ENCODE measurements at regions not wholly inside any gene's neighbourhood (a gene's known extent, or its start where the extent isn't known, plus 50 kb on each side); places are given as distances from the start of the nearest gene placed in this dataset.

- Histone ChIP-seq H3F3A (replicated peaks; ENCODE audit: low read depth) (no peaks in the 10 kb centered on the region), H3K4me2 (no peak overlapping the region), H3K36me3 (ENCODE audit: insufficient read depth) (0 out of 2 replicates have a peak, but pooled peaks cover 3% of the 10 kb centered on the region), H2AFZ (no peak overlapping the region), H3K79me2 (replicated peaks; ENCODE audit: insufficient read depth) (no peaks in the 10 kb centered on the region), H4K20me1 (replicated peaks; ENCODE audit: insufficient read depth) (no peaks in the 10 kb centered on the region), H3K4me1 (ENCODE audit: insufficient read depth) (no peaks in the 10 kb centered on the region), H3K9me2 (ENCODE audit: insufficient read depth) (peaks cover 4% of the 10 kb centered on the region; the same call in 1 of the 2 replicates), H3K27me3 (ENCODE audit: insufficient read depth) (no peaks in the 10 kb centered on the region), H3K27ac (ENCODE audit: low read depth) (no peak overlapping the region), H3K4me3 (no peak overlapping the region)
- peaks cover 13% of the 10 kb centered on the region; the same call in 2 of the 3 replicates for H3K9me3 Mint-ChIP-seq
- no peak overlapping the region for H3K27ac Mint-ChIP-seq
- H3K4me1 Mint-ChIP-seq, result peaks cover 3% of the 10 kb centered on the region; the same call in 1 of the 3 replicates
- ATAC-seq (no peak), DNase-seq (ENCODE audit: low spot score) (no peak)
- H3K4me3 Mint-ChIP-seq, result no peak overlapping the region
- H3K36me3 Mint-ChIP-seq (ENCODE audit: low read depth), result peaks cover 9% of the 10 kb centered on the region; the same call in 1 of the 3 replicates
- peaks cover 4% of the 10 kb centered on the region for H3K27me3 Mint-ChIP-seq (ENCODE audit: insufficient read depth, low read depth, poor library complexity)
- TF ChIP-seq POLR2AphosphoS5 (IDR thresholded peaks at IDR 0.05; ENCODE audit: low read depth) (no peak), EZH2phosphoT487 (IDR thresholded peaks at IDR 0.05; ENCODE audit: unreplicated experiment) (no peak), CREB1 (CRISPR knock-in tag; IDR thresholded peaks at IDR 0.05; ENCODE audit: low read depth) (no peak), STAT1 (IDR thresholded peaks at IDR 0.05; ENCODE audit: unreplicated experiment) (no peak), ZNF331 (CRISPR knock-in tag; IDR thresholded peaks at IDR 0.05; ENCODE audit: low read depth) (no peak), ZNF114 (CRISPR knock-in tag; IDR thresholded peaks at IDR 0.05) (no peak), EZH2 (IDR thresholded peaks at IDR 0.05; ENCODE audit: low read depth, unreplicated experiment) (no peak), REST (IDR thresholded peaks at IDR 0.05; ENCODE audit: unreplicated experiment) (no peak), ZNF462 (CRISPR knock-in tag; IDR thresholded peaks at IDR 0.05) (no peak), JUNB (IDR thresholded peaks at IDR 0.05; ENCODE audit: unreplicated experiment) (no peak), NANOG (IDR thresholded peaks at IDR 0.05; ENCODE audit: borderline replicate concordance) (no peak)
- TF ChIP-seq, protein P1, sequence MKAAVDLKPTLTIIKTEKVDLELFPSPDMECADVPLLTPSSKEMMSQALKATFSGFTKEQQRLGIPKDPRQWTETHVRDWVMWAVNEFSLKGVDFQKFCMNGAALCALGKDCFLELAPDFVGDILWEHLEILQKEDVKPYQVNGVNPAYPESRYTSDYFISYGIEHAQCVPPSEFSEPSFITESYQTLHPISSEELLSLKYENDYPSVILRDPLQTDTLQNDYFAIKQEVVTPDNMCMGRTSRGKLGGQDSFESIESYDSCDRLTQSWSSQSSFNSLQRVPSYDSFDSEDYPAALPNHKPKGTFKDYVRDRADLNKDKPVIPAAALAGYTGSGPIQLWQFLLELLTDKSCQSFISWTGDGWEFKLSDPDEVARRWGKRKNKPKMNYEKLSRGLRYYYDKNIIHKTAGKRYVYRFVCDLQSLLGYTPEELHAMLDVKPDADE (IDR thresholded peaks at IDR 0.05), result no peak
- TF ChIP-seq, protein P2, sequence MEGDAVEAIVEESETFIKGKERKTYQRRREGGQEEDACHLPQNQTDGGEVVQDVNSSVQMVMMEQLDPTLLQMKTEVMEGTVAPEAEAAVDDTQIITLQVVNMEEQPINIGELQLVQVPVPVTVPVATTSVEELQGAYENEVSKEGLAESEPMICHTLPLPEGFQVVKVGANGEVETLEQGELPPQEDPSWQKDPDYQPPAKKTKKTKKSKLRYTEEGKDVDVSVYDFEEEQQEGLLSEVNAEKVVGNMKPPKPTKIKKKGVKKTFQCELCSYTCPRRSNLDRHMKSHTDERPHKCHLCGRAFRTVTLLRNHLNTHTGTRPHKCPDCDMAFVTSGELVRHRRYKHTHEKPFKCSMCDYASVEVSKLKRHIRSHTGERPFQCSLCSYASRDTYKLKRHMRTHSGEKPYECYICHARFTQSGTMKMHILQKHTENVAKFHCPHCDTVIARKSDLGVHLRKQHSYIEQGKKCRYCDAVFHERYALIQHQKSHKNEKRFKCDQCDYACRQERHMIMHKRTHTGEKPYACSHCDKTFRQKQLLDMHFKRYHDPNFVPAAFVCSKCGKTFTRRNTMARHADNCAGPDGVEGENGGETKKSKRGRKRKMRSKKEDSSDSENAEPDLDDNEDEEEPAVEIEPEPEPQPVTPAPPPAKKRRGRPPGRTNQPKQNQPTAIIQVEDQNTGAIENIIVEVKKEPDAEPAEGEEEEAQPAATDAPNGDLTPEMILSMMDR (conservative IDR thresholded peaks at IDR 0.05; ENCODE audit: low read depth in 2 of 2), result no peak
Observed at GRCh38 chr6:14239097-14239496, 121.5 kb downstream of the CD83 start.
